ENCODE measurements at regions not wholly inside any gene's neighbourhood (a gene's known extent, or its start where the extent isn't known, plus 50 kb on each side); places are given as distances from the start of the nearest gene placed in this dataset.

DNA sequence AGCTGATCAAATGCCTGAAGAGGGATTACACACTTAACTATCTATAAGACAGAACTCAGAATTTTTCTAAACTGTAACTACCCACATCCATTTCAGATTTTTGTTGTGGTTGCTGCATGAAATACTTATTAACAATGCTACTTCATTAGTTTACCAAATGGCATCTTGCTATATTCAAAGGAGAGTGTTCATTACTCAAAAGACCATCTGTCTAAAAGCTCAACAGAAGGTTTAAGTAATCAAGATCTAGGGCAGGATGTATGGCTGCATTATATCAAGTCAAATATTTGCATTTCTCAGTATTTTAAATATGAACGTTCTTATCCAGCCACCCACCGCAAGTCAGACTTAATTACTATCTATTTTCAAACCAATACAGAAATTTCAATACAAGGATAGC is 79.9 kb downstream of the SIPA1L2 start:
- Histone ChIP-seq H3K36me3 (no peaks in the 10 kb centered on the region), H3K4me3 (no peak overlapping the region), H3K27me3 (no peaks in the 10 kb centered on the region), H3K9me3 (no peaks in the 10 kb centered on the region), H3K4me1 (peaks cover 19% of the 10 kb centered on the region), H3K27ac (no peak overlapping the region)
- TF ChIP-seq, protein P1, sequence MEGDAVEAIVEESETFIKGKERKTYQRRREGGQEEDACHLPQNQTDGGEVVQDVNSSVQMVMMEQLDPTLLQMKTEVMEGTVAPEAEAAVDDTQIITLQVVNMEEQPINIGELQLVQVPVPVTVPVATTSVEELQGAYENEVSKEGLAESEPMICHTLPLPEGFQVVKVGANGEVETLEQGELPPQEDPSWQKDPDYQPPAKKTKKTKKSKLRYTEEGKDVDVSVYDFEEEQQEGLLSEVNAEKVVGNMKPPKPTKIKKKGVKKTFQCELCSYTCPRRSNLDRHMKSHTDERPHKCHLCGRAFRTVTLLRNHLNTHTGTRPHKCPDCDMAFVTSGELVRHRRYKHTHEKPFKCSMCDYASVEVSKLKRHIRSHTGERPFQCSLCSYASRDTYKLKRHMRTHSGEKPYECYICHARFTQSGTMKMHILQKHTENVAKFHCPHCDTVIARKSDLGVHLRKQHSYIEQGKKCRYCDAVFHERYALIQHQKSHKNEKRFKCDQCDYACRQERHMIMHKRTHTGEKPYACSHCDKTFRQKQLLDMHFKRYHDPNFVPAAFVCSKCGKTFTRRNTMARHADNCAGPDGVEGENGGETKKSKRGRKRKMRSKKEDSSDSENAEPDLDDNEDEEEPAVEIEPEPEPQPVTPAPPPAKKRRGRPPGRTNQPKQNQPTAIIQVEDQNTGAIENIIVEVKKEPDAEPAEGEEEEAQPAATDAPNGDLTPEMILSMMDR (IDR thresholded peaks at IDR 0.05): no peak
- TF ChIP-seq POLR2A (IDR thresholded peaks at IDR 0.05) (no peak), EP300 (IDR thresholded peaks at IDR 0.05) (no peak), POLR2AphosphoS5 (IDR thresholded peaks at IDR 0.05) (no peak)
- WGBS: 90% methylated on average over 2 of the region's 2 CpGs
- no peak for DNase-seq (ENCODE audit: low spot score in 2 of 2)

DNA sequence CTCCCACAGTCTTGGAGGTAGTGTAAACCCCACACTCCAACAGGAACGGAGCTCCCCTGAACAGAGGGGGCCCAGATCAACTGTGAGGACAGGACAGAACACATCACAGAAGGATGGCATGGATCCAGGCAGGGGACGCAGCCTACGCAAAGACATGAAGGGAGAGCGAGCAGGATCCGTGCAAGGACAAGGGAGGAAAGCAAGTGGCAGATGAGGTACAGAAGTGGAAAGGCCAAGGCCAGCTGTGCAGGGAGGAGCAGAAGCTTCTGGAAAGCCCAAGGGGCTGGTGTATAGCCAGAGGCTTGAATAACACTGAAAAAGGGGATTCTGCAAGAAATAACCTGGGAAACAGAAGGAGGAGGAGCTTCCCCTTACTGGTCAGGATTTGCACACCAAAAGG is 81.2 kb downstream of the SIPA1L2 start:
- no peak overlapping the region for H3K4me3 ChIP-seq
- no peak overlapping the region for H3K27ac ChIP-seq
- H3K9me3 ChIP-seq: no peaks in the 10 kb centered on the region
- 89% methylated on average over 5 of the region's 5 CpGs for WGBS
- H3K36me3 ChIP-seq: no peaks in the 10 kb centered on the region
- TF ChIP-seq POLR2A (IDR thresholded peaks at IDR 0.05) (no peak), POLR2AphosphoS5 (IDR thresholded peaks at IDR 0.05) (no peak), EP300 (IDR thresholded peaks at IDR 0.05) (no peak)
- TF ChIP-seq, protein P1 (IDR thresholded peaks at IDR 0.05): no peak
- DNase-seq (ENCODE audit: low spot score in 2 of 2): no peak
- H3K4me1 ChIP-seq: peaks cover 12% of the 10 kb centered on the region
- H3K27me3 ChIP-seq: no peaks in the 10 kb centered on the region

DNA sequence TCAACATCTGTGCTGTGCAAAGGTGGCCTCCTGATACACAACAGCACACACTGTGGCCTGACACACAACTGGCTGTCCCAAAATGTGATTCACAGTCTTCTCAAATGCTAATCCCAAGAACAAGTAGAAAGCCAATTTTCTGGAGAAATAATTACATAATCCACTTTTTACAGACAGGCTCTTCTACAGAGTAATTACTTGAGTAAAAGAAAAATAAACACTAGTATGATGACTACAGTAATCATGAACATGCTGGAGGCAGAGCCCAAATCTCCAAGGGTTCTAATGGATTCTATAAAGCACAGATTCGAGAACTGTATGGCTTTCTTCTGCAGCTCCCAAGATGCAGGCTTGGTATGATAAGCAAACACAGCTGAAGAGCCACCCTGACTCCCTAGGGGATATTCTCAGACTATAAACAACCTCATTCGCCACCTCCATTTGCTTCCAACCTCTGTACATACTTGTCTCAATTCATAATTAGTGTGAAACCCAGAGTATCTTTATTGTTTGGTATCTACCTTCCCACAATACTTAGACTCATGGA is 81.9 kb downstream of the SIPA1L2 start:
- peaks cover 5% of the 10 kb centered on the region for H3K4me1 ChIP-seq
- no peak for DNase-seq (ENCODE audit: low spot score in 2 of 2)
- TF ChIP-seq POLR2AphosphoS5 (IDR thresholded peaks at IDR 0.05) (no peak), EP300 (IDR thresholded peaks at IDR 0.05) (no peak), POLR2A (IDR thresholded peaks at IDR 0.05) (no peak)
- TF ChIP-seq, protein P1 (IDR thresholded peaks at IDR 0.05): no peak
- no peaks in the 10 kb centered on the region for H3K9me3 ChIP-seq
- H3K27me3 ChIP-seq: no peaks in the 10 kb centered on the region
- H3K36me3 ChIP-seq: no peaks in the 10 kb centered on the region
- 59% methylated on average over 2 of the region's 2 CpGs for WGBS
- H3K27ac ChIP-seq: no peak overlapping the region
- H3K4me3 ChIP-seq: no peak overlapping the region

DNA sequence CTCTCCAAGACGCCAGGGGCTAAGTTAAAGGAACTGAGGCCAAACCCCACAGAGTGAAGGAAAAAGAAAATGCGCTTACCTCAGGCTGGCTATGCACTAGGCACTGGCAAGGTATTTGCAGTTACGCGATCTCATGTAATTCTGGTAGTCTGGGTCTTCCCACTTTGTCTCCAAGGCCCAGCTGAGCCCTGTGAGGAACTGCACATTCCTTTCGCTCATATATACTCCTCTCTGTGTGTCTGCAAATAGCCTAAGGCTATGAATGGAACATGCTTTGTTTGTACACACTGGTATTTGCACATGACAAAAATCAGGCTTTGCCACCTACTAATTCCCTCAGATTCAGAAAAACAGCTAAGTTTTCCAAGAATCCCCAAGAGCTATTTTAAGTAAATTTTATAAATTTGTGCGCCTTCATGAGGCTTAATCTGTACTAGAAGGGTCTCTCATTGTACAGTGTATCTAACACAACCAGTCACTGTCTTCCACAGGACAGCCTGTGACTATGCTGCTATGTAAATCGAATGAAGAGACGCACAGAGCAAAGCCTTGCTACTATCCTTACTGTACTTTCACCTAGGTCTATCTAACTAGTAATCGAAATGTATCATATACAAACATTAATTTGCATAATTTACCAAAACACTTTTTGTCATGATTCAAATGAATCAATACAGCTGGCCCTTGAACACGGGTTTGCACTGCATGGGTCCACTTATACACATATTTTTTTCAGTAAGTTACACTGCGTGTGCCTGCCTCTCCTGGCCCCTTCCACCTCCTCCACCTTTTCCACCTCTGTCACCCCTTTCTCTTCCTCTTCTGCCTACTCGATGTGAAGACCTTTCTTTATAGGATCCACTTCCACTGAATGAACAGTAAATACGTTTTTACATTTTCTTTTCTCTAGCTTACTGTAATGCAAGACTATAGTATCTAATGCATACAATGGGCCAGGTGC is 87.0 kb downstream of the SIPA1L2 start:
- Histone ChIP-seq H3K9me3 (no peaks in the 10 kb centered on the region), H3K27ac (no peak overlapping the region), H3K36me3 (no peaks in the 10 kb centered on the region), H3K4me1 (peaks cover 6% of the 10 kb centered on the region), H3K4me3 (no peak overlapping the region), H3K27me3 (no peaks in the 10 kb centered on the region)
- 93% methylated on average over 13 of the region's 13 CpGs for WGBS
- no peak for DNase-seq (ENCODE audit: low spot score in 2 of 2)
- TF ChIP-seq, protein P1 (IDR thresholded peaks at IDR 0.05): no peak
- no peak for TF ChIP-seq POLR2A (IDR thresholded peaks at IDR 0.05)
- TF ChIP-seq EP300 (IDR thresholded peaks at IDR 0.05): no peak
- TF ChIP-seq POLR2AphosphoS5 (IDR thresholded peaks at IDR 0.05): no peak

DNA sequence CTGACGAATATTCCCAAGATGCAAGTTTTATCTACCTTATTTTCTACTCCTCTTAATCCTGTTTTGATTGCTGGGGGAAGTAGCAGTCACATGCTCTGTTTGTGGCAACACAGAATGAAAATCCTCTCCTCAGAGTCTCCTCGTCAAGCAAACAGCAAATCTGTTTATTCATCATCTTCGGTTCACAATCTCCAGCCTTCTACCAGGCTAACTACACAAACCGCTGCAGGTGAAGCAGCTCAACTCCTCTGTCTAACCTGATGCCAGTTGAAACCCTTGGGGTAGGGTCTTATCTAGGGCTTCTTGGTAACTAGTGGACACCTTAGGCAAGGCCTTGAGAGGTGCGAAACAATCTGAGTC is 91.0 kb downstream of the SIPA1L2 start:
- H3K27me3 ChIP-seq: no peaks in the 10 kb centered on the region
- no peak for DNase-seq (ENCODE audit: low spot score in 2 of 2)
- peaks cover 4% of the 10 kb centered on the region for H3K4me1 ChIP-seq
- H3K9me3 ChIP-seq: no peaks in the 10 kb centered on the region
- H3K4me3 ChIP-seq: no peak overlapping the region
- no peaks in the 10 kb centered on the region for H3K36me3 ChIP-seq
- TF ChIP-seq EP300 (IDR thresholded peaks at IDR 0.05): no peak
- no peak for TF ChIP-seq POLR2A (IDR thresholded peaks at IDR 0.05)
- TF ChIP-seq, protein P1 (IDR thresholded peaks at IDR 0.05): no peak
- H3K27ac ChIP-seq: no peak overlapping the region
- 87% methylated on average over 5 of the region's 5 CpGs for WGBS
